Bronchial epithelial cell (primary cell): ENCODE measurements at regions not wholly inside any gene's neighbourhood (a gene's known extent, or its start where the extent isn't known, plus 50 kb on each side); places are given as distances from the start of the nearest gene placed in this dataset.
"Not testable (repeated sequence)": the region's sequence is repeated elsewhere in the genome, so short reads cannot be mapped to it uniquely, and the experiment has no call there.

Experiments
- DNase-seq: peaks from one replicate; pipeline ENCODE4 v3.0.0-alpha.2; 2010; ENCODE audit warnings: low read depth
- FAIRE-seq: peaks from 2 replicates; lab custom pipeline; 2011; peaks lifted over from hg19 to GRCh38; lab: Jason Lieb, UNC
- H3K27me3 ChIP-seq: 2 replicates; pipeline ENCODE4 v1.5.1; 2011; ENCODE audit warnings: low read length; ENCODE audit not compliant: control insufficient read depth, insufficient read depth
- H3K36me3 ChIP-seq: 2 replicates; pipeline ENCODE4 v1.5.1; 2011; ENCODE audit warnings: low read length; ENCODE audit not compliant: control insufficient read depth, insufficient read depth
- H3K4me3 ChIP-seq: 2 replicates; pipeline ENCODE4 v1.5.1; 2011; ENCODE audit warnings: mild to moderate bottlenecking, low read depth, low read length, control low read depth
- TF ChIP-seq, protein P1 (sequence below): IDR thresholded peaks from 2 replicates; pipeline ENCODE4 v1.5.1; 2011; ENCODE audit warnings: mild to moderate bottlenecking, moderate library complexity, low read length, control low read depth, inconsistent platforms; ENCODE audit not compliant: insufficient read depth, severe bottlenecking

DNA sequence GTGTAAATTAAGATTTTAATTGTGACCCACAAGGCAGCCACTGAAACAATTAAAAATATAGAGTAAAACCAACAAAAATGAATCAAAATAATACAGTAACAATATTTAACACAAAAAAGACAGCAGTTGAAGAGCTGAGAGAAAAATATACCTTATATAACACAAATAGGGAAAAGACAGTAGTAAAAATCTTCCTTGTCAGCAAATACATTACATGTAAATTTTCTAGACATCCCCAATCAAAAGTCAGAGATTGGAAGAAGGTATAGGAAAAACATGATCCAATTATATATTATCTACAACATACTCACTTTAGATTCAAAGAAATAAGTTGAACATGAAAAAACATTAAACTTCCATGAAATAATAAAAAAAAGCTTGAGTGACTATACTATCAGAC, 330.8 kb downstream of the UBE2NL start:
- DNase-seq (no peak), FAIRE-seq (no peak)
- TF ChIP-seq, protein P1, sequence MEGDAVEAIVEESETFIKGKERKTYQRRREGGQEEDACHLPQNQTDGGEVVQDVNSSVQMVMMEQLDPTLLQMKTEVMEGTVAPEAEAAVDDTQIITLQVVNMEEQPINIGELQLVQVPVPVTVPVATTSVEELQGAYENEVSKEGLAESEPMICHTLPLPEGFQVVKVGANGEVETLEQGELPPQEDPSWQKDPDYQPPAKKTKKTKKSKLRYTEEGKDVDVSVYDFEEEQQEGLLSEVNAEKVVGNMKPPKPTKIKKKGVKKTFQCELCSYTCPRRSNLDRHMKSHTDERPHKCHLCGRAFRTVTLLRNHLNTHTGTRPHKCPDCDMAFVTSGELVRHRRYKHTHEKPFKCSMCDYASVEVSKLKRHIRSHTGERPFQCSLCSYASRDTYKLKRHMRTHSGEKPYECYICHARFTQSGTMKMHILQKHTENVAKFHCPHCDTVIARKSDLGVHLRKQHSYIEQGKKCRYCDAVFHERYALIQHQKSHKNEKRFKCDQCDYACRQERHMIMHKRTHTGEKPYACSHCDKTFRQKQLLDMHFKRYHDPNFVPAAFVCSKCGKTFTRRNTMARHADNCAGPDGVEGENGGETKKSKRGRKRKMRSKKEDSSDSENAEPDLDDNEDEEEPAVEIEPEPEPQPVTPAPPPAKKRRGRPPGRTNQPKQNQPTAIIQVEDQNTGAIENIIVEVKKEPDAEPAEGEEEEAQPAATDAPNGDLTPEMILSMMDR = no peak
- H3K27me3 ChIP-seq = no peaks in the 10 kb centered on the region
- no peak overlapping the region for H3K4me3 ChIP-seq
- no peaks in the 10 kb centered on the region for H3K36me3 ChIP-seq

DNA sequence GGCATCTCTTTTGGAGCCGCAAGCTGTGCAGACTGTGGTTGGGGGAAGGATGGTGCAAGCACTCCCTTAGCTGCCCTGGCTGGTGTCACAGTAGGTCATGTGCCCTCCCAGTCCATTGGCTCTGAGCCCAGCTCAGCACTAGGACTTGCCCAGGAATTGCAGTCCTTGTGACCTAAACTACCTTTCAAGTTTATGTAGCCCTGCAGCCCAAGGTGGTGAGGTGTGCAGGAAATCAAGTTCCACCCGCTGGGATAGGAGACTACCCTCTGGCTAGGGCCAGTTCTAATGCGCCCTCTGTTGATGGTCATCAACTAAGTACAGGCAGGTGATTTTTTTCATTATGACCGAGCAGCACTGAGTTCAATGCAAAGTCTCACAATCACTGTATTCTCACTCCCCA, 335.2 kb downstream of the UBE2NL start:
- Histone ChIP-seq H3K36me3 (no peaks in the 10 kb centered on the region), H3K27me3 (no peaks in the 10 kb centered on the region), H3K4me3 (no peak overlapping the region)
- FAIRE-seq (no peak), DNase-seq (peak; percentile 0)
- TF ChIP-seq, protein P1 = no peak

DNA sequence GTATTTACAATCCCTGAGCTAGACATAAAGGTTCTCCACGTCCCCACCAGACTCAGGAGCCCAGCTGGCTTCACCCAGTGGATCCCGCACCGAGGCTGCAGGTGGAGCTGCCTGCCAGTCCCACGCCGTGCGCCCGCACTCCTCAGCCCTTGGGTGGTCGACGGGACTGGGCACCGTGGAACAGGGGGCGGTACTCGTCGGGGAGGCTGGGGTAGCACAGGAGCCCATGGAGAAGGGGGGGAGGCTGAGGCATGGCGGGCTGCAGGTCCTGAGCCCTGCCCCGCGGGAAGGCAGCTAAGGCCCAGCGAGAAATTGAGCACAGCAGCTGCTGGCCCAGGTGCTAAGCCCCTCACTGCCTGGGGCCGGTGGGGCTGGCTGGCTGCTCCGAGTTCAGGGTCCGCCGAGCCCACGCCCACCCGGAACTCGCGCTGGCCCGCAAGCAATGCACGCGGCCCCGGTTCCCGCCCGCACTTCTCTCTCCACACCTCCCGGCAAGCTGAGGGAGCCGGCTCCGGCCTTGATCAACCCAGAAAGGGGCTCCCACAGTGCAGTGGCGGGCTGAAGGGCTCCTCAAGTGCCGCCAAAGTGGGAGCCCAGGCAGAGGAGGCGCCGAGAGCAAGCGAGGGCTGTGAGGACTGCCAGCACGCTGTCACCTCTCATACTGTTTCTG, 347.4 kb downstream of the UBE2NL start:
- not testable (repeated sequence) for DNase-seq, H3K27me3 ChIP-seq, H3K4me3 ChIP-seq, H3K36me3 ChIP-seq, FAIRE-seq

DNA sequence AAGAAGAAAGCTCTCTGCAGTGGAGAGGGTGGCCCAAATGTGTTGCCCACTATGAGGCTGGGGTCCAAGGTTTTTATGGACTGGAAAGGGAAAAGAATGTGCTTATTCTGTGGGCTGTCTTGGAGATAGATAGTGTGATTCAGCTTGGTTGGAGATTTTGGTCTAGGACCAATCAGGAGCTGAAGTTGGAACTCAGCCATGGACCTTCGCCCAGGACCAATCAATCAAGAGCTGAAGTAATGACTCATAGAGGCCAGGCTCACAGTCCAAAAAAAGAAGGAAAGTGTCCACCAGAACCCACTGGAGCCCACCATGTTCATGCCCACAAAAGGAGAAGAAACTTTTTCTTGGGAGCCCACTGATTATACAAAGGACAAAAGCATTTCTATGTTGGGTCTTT, 369.5 kb downstream of the UBE2NL start:
- no peak for DNase-seq
- TF ChIP-seq, protein P1 = no peak
- no peak for FAIRE-seq

DNA sequence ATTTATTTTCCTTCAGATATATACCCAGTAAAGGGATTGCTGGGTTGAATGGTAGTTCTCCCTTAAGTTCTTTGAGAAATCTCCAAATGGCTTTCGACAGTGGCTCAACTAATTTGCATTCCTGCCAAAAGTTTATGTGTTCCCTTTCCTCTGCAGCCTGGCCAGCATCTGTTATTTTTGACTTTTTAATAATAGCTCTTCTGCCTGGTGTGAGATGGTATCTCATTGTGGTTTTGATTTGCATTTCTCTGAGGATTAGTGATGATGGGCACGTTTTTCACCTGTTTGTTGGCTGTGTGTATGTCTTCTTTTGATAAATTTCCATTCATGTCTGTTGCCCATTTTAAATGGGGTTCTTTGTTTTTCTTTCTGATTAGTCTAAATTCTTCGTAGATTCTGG, 375.2 kb downstream of the UBE2NL start:
- FAIRE-seq = no peak
- TF ChIP-seq, protein P1 = no peak
- Histone ChIP-seq H3K27me3 (no peaks in the 10 kb centered on the region), H3K36me3 (no peaks in the 10 kb centered on the region), H3K4me3 (no peak overlapping the region)
- no peak for DNase-seq

More for the DNA sequence above, 369.5 kb downstream of the UBE2NL start:
- Histone ChIP-seq H3K27me3 (no peaks in the 10 kb centered on the region), H3K4me3 (no peak overlapping the region), H3K36me3 (no peaks in the 10 kb centered on the region)

DNA sequence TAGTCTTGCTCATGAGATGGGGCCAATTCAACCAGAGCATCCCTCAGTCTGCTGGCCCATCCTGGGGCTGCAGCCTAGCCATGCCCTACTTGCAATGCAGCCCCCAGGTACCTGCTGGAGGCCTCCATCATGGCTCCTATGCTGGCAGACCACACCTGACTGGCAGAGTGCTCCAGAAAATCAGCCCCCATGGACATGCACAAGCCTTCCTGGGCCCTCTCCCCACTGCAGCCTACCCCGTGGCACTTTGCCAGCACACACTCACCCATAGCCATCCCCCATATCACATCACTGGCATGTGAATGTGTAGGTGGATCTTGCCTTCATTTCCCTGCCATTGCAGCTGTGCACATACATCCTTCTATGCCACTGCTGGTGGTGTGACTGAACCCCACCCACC, 381.8 kb downstream of the UBE2NL start:
- FAIRE-seq = no peak

More for the DNA sequence above, 381.8 kb downstream of the UBE2NL start:
- no peaks in the 10 kb centered on the region for H3K27me3 ChIP-seq
- DNase-seq = no peak
- TF ChIP-seq, protein P1 = no peak
- H3K36me3 ChIP-seq = no peaks in the 10 kb centered on the region
- no peak overlapping the region for H3K4me3 ChIP-seq
